ENCODE measurements at regions not wholly inside any gene's neighbourhood (a gene's known extent, or its start where the extent isn't known, plus 50 kb on each side); places are given as distances from the start of the nearest gene placed in this dataset.

DNA sequence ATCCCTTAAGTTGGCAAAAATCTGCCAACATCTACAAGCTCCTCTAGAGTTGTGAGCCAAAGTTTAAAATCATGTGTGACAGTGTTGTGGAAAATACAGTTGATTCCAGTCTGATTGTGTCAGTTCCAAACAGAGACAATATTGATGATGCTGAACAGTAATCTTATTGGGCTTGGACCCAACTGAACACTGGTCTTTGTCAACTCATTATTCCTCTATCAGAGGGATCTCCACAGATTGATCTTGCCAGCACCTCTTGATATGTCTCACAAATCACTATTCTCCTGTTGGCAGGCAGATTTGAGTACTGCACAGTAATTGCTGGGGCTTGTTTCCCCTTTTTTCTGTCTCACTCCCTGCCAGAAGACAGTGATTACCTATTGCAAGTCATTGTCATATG is 326.6 kb upstream of the DPH6 start:
- no peak for FAIRE-seq

DNA sequence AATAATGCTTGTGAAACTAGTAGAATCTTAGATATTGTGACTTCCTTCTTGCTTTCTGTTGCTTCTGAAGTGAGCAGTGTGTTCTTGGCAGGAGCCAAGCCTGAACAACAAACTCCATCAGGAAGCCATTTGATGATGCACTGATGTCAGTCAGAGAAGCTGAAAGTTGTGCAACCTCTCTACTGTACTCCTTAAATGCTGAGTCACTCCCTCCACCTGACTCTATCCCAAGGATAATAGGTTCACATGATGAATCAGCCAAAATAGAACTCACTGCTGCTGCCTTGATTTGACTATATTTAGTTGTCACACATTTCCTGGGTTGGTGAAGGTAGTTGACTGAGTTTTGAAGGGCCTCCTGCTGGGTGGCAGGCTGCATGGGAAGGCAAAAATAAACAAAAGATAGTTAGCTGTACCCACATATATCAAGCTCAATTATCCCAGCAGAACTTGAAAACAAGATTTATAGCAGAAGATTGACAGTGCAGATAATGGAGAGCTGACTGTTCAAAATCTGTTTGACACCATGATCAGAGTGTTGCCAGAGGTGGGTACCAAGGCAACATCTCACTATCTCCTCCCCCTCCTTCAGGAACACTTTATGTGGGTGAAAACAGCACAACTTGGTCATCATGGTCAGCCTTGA is 328.4 kb upstream of the DPH6 start:
- FAIRE-seq: no peak

DNA sequence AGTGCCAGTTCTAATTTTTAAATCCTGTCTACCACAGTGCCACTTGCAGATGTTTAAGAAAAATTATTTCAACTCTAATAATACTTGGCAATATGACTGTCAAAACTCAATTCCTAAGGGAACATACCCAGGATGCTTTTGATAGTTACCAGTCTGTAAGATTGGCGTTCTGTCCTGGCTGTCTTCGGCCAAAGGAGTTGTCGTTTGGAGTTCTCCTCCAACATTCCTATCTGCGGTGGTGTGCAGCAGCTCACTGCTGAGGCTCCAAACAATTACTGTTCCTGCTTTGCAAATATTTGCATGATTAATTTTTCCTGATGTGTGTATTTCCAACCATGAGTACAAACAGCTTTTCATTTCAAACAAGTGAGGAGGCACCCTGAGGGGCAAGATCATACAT is 330.8 kb upstream of the DPH6 start:
- FAIRE-seq: no peak

DNA sequence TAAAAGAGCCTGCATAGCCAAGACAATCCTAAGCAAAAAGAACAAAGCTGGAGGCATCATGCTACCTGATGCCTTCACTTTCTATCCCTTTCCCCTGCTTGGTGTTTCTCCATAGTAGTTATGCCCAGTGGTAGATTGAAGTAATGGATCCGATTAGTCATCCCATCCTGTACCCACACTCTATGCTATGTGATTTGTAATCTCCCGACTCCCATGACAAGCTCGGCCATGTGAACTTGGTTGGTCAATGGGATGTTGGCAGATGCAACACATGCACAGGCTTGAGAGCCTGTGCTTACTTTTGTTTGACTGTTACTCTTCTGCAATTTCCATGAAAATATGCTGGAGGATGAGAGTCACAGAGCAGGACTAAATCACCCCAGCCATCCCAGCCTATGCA is 334.9 kb upstream of the DPH6 start:
- no peak for FAIRE-seq

DNA sequence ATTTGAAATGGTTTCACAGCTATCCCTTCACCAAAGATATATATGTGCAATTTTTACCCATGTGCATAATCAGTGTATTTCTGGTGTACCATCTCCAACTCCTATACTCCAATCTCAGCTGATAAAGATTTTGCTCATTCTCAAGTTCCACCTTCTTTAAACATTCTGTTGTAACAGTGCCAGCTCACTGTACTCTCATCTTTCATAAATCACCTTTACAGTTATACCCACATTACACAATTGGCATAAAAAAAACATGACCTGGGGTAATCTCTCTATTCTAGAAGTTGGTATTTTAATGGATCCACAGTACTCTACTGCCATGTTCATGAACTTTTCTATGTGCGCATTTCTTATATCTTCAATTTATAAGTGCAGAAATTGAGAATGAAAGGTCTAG is 339.9 kb upstream of the DPH6 start:
- no peak for FAIRE-seq

DNA sequence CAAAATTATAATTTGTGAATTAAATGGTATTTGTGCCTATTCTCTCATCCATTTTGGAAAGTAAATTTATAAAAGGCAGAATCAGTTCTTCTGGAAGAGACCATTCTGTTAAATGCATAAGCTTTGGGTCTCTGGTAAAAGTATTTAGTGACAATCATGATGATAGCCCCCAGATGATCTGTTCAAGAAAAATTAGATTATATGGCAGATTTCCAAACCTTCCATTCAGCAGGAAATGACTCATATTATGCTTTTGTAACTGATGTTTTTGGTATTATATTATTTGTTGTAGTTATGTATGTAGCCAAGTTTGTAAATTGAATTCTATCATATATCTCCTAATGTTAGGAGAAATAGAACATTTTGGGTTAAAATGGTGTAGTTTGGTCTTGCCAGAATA is 340.8 kb upstream of the DPH6 start:
- no peak for FAIRE-seq

DNA sequence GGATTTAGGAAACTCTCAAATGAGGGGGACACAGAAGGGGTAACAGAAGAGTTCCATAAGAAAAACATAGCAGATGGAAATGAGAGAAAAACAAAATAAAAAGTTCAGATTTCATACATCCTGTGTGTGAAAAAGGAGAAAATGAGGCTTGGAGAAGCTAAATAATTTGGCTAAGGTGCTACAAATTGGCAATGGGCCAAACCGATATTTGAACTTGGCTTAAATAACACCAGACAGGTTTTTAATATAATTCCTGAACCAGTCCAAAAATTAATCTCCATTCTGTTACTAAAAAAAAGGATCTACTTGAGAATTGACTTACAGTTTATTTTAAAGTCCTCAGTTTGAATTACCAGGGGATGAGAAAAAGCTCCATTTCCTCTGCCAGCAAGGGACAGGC is 342.9 kb upstream of the DPH6 start:
- no peak for FAIRE-seq

DNA sequence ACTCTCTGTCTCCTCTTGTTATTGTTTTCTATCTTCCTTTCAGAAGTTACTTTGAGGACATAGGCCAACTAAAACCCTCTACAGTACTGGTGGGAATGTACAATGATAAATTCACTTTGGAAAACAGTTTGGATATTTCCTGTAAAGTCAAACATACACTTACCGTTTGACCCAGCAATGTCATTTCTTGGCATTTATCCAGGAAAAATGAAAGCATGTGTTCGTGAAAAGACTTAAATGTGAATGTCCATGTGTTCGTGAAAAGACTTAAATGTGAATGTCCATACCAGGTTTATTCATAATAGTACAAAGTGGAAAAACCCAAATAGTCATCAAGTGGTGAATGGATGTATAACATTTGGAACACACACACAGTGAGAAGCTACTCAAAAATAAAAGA is 361.5 kb upstream of the DPH6 start:
- no peak for FAIRE-seq

DNA sequence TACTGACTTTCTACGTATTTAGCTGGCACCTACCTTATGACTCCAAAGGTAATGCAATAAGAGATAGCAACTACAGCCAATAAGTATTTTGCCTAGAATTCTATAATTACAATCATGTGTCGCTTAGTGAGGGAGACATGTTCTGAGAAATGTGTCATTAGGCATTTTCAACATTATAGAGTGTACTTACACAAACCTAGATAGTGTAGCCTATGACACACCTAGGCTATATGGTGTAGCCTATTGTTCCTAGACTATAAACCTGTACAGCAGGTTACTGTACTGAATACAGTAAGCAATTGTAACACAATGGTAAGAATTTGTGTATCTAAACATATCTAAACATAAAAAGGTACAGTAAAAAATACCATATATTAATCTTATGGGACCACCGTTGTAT is 363.4 kb upstream of the DPH6 start:
- no peak for FAIRE-seq

DNA sequence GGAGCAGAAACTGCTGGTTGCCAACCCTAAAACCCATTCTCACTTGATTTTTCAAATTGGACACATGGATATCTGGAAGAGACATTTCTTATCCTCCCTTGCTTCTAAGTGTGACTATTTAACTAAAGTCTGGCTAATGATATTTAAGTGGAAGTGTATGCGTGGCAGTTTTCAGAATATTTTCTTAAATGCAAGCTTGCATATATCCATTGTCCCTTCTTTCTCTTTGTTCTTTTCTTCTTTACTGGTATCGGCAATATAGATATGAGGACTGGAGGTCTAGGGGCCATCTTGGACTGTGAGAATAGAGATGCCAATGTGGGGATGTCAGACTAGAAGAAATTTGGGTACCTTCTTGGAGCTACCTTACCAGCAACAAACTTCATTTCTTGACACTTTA is 364.3 kb upstream of the DPH6 start:
- FAIRE-seq: no peak

DNA sequence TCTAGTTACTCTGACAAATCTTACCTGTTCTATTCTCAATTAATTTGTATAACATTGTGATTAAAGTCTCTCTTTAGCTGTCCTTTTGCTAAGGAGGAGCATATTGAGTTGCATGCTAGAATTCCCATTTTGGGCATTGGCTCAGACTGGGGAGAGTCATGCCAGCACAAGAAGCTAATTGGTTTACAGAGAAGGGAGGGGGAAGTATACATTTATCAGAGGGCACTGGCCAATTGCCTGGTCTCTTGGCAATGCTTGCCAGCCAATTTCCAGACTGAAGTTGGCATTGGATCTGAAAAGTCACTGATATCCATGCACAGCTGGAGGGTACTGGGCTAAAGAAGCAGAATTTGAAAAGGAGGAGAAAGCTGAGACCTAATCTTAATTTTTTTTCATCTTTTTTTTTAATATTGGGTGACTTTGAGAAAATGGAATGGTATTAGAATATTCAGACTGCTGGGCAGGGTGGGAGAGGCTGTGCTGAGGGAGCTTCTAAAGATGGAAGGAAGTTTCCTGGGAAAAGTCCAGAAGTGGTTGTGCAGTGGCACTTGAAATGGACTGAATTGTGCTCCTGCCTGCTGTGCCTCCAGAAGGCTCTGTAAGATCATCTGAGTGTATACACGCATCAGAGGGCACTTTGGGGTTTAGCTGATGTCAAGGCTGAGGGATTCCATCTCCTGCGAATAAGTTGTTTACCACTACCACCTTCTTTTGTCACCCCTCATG is 365.2 kb upstream of the DPH6 start:
- no peak for FAIRE-seq

DNA sequence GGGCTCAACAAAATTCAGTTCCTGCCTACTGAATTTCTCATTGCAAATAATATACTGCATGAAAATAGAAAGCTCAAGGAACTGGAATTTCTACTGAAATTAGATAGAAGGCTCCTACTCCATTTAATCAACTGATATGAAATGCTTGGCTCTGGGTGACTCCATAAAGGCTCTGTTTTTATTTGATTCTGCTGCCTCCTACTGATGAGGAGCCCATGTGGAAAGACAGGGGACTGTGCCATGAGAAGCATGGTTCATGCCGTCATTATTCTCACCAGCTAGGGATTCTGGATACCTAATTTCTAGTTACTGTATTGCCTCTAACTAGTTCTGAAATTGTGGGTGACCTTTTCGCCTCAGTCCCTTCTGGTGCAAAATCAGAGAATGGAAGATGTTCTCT is 366.2 kb upstream of the DPH6 start:
- FAIRE-seq: no peak

DNA sequence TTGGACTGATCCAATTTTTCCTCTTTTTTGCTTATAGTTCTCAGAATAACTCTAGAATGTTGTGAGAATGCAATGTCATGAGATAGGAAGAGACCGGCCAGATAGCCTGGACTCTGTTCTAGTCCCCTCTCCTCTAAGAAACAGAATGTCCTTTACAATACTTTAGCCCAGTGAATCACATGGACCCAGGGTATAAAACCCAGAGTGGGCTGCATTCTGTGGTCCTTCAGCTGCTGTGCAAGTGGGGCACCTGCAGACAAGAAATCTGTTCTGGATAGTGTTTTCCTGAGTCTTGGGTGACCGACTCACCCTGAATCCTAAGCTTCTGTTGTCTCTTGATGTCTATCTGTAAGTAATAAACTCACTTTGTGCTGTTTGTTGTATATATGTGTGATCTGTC is 368.6 kb upstream of the DPH6 start:
- no peak for FAIRE-seq

DNA sequence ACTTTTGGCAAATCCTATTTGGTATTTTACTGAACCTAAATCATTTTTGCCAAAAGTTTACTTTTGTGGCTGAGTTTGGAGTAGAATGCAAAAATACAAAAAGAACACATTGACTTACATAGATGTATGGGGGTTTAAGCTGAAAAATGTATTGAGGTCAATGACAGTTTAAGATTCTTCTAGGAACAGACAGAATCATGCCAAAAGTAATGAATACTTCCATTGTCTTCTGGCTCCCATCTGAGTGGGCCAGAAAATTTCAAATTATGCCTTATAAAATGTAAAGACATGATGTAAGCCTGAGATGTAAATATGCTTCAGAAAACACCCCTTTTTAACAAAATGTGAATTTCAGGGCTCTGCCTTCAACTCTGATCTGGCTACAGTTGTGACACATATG is 375.1 kb upstream of the DPH6 start:
- FAIRE-seq: no peak

DNA sequence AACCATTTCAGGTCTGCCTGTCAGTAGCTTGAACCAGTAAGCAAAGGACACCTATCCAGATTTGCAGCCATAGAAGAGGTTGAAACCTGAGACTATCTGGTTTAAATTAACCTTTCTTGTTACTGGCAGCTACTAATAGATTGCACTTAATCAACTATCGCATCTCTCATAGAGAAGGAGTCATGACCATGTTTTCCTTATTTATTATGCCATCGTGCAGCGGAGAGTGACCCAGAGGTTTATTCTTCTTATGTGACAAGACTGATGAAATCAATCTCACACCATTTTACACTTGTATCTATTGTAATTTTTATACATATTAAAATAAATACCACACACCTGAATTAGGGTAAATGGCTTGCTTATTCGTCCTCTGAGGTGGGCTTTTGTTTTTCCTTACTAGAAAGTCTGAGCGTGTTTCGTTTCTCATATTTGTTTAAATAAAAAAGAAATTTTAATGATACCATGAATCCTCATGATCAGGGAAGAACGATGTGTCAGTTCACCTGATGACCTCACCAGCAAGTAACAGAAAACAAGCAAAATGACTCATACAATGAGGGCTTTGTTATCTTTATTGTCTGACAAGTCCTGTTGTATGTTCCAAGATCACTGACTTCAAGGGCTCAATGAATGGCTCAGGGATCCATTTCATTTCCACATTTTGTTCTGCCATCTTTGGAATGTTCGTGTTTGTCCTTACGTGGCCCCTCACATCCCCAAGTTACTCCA is 379.5 kb upstream of the DPH6 start:
- no peak for FAIRE-seq

DNA sequence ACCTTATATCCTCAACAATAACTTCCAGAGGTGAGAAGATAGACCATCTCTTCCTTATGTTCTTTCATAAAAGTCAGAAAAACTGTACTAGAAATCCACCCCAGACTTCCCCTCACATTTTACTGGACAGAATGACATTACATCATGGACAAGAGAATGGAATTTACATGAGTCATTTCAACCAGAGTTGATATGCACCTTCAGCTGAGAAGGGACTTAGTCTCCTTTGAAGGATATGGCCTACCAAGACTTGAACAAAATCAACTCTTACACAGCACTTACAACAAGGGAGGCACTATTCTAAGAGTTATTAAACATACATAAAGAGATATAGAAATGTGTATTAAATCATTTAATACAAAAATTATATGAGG is 380.0 kb upstream of the DPH6 start:
- FAIRE-seq: no peak

DNA sequence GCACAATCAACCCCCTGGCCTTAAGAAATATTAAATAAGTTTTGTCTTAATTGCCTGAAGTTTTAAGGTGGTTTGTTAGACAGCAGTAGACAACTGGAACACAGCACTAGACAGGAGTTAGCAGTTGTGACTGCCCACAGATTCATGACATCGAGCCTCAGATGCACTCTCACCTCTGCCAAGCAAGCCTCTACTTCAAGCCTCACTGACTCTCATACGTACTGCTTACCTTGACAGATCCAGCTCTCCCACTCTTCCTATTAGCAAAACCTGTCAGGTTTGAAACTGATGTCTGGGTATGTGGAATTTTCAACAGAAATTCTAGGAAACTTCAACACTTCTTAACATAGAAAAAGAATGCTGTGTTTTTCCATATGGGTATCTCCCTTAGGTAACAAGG is 382.9 kb upstream of the DPH6 start:
- no peak for FAIRE-seq

DNA sequence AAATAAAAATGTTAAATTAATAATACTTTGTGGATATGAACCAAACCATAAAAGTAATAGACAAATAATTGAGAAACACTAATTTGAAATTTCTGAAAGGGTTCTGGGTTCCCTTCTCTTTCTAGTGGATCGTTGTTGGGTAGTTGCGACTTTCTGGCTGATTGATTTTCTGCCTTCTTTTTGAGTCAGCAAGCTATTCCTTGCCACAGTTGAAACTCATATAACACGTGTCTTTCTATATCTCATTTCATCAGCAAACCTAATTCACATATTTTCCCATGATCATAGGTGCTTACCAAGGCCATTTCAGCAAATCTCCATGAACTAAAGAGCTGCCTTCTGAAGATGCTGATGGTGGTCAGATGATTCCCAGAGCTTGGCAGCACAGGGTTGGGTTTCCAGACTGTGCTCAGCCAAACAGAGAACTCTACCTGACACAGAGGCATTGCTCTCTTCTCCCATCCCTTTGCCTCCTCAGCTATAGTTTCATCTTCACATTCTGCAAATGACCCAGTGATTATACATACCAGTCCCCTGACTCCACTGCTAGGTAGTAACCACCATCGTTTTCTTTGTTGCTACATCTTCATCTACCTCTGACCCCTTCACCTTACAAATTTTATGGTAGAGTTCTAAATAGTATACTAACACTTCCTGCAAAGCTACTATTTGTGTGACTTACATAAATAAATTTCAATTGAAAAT is 383.9 kb upstream of the DPH6 start:
- no peak for FAIRE-seq

DNA sequence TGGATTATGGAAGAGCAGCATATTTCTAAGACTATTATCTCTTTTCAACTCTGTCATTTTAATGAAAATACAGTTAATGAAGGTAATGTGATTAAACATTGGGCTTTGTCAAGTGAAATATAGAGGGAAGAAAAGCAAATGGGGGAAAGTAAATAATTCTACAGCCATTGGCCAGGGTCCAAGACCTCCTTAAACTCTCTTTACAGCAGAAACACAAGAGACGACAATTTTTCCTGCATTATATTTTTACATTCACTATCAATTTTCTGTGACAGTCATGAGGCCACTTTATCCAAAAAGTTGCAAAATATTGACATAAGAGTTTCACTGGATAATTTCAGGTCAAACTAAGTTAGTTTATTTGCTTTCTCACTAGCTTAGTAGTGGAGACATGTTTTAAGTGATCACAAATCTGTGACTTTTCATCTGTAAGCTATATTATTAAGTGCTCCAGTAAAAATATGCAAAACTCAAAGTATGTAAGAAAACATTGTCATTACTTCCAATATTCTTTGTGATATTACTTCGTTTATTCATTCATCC is 385.9 kb upstream of the DPH6 start:
- FAIRE-seq: no peak

DNA sequence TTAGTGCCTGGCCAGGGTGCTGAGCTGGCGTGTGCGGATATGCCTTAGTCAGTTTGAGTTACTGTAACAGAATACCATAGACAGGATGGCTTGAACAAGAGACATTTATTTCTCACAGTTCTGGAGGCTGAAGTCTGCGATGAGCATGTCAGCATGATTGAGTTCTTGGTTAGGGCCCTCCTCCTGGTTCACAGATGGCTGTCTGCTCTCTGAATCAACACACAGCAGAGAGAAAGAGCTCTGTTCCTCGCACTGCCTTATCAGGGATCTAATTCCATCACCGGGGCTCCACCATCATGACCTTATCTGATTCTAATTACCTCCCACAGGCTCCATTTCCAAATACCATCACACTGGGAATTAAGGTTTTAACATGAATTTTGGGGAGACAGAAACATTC is 386.6 kb upstream of the DPH6 start:
- FAIRE-seq: no peak

DNA sequence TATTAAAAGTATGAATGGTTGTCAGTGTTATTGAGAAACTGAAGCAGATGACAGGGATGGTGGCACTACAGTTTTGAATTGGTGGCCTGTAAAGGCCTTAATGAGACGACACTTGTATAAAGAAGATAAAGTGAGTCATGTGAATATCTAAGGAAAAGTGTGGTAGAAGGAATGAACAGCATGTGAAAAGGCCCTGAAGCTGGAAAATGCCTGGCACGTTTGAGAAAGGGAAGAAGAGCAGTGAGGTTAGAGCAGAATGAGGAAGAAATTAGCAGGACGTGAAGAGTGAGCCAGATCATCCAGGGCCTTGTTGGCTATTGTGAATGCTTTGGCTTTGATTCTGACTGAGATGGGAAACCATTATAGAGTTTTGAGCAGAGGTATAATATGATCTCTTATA is 387.6 kb upstream of the DPH6 start:
- no peak for FAIRE-seq

DNA sequence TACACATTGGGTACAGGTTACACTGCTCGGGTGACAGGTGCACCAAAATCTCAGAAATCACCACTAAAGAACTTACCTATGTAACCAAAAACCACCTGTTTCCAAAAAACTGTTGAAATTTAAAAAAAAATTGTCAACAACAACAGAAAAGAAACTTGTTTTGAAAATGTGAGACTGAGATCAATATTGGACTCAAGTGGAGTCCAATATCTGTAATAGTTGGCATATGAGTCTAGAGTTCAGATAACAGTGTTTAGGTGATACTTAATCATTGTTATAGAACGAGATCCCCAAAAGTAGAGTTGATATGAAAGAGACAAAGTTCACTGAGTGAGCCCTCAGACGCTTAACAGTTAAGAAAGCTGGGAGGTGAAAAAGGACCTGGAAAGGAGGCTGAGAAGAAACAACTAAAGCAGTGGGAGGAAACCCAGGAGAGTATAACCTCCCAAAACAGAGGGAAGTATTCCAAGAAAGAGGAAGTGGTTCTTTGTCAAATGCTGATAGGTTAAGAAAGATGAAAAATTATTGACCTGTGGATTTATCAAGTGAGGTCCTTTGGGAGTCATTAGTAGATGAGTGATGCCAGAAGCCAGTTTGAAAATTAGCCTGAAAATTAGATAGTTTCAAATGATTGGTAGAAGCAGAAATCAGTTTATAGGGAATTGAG is 388.6 kb upstream of the DPH6 start:
- no peak for FAIRE-seq

DNA sequence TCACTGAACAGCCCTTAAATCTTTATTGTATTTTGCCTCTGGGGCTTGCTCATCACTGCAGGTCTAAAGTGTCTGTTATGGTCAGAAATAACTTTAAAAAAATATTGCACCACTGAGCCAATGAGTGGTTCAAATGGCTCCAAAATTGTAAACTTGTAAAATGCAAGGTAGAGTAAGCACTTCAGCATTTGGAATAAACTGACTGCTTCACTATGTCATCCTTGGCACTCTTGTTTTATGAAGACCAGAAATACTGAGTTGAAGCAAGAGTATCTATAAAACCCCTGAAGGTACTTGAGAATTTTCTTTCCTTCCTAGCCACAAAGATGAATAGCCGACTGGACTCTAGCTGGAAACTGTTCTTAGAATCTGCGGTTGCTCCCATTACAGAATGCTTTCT is 390.3 kb upstream of the DPH6 start:
- FAIRE-seq: no peak

Data from endometrium (tissue), 2 donors.